Body of pancreas (tissue), 4 donors: ENCODE measurements at regions not wholly inside any gene's neighbourhood (a gene's known extent, or its start where the extent isn't known, plus 50 kb on each side); places are given as distances from the start of the nearest gene placed in this dataset.

Source experiments
- CTCF ChIP-seq, 7 experiments: fragments of 450-650 bp in 4 of 7; fragments of 200-600 bp in 3 of 7; sonication (generic) in 3 of 7; IDR thresholded peaks; one replicate each; pipeline ENCODE4 v1.5.1; 2016 to 2019; ENCODE audit warnings: antibody characterized with exemption in 7 of 7
- POLR2A ChIP-seq, 3 donors: fragments of 450-650 bp; IDR thresholded peaks; one replicate each; pipeline ENCODE4 v1.6.1; 2016; ENCODE audit warnings: antibody characterized with exemption in 3 of 3, mild to moderate bottlenecking in 2 of 3

- TF ChIP-seq CTCF (IDR thresholded peaks at IDR 0.05) (no peak), POLR2A (IDR thresholded peaks at IDR 0.05) (no peak)
Measured at GRCh38 chr2:139872503-139872902, 1092.3 kb upstream of the NXPH2 start.
